Naive thymus-derived CD4-positive, alpha-beta T cell (primary cell): ENCODE measurements at regions not wholly inside any gene's neighbourhood (a gene's known extent, or its start where the extent isn't known, plus 50 kb on each side); places are given as distances from the start of the nearest gene placed in this dataset.

Experiments
- ATAC-seq: fragments of 150-1000 bp; cut with Tn5 transposase; 2 replicates; pipeline ENCODE4 v1.10.0; 2021; ENCODE audit warnings: mild to moderate bottlenecking, moderate library complexity
- CTCF ChIA-PET: fragments of 350-600 bp; sonication (Branson Sonifier 250); formaldehyde crosslinking; loops from one replicate; lab custom pipeline; 2021; ENCODE audit warnings: antibody characterized with exemption; lab: Charles Lee
- POLR2A ChIA-PET: fragments of 350-600 bp; sonication (Branson Sonifier 250); formaldehyde crosslinking; loops from one replicate; lab custom pipeline; 2021; ENCODE audit warnings: antibody characterized with exemption, inconsistent platforms; lab: Charles Lee
- DNase-seq, 9 donors: peaks; one replicate each; pipeline versions ENCODE4 v3.0.0 to v3.0.0-alpha.2; 2020 to 2022; ENCODE audit warnings: mixed read lengths in 1 of 9
- H3K27ac ChIP-seq: one replicate; pipeline ENCODE4 v1.7.0; 2013; ENCODE audit warnings: mild to moderate bottlenecking, low read depth, low read length, moderate library complexity
- H3K27me3 ChIP-seq, 2 donors: one replicate each; pipeline ENCODE4 v1.7.0; 2013; ENCODE audit warnings: low read length in 2 of 2, mild to moderate bottlenecking in 2 of 2, moderate library complexity in 2 of 2; ENCODE audit not compliant: control insufficient read depth in 2 of 2, insufficient read depth in 2 of 2
- H3K36me3 ChIP-seq, 3 experiments: 1 replicate in 2 of 3; 2 replicates in 1 of 3; pipeline ENCODE4 v1.7.0; 2013; ENCODE audit warnings: low read length in 3 of 3, mild to moderate bottlenecking in 3 of 3, moderate library complexity in 1 of 3; ENCODE audit not compliant: insufficient read depth in 3 of 3, control insufficient read depth in 2 of 3
- H3K4me1 ChIP-seq, 2 donors: one replicate each; pipeline ENCODE4 v1.7.0; 2013; ENCODE audit warnings: low read length in 2 of 2, mild to moderate bottlenecking in 2 of 2, moderate library complexity in 1 of 2; ENCODE audit not compliant: control insufficient read depth in 2 of 2, insufficient read depth in 2 of 2
- H3K4me3 ChIP-seq: 2 replicates; pipeline ENCODE4 v1.7.0; 2013; ENCODE audit warnings: mild to moderate bottlenecking, low read length
- H3K9me3 ChIP-seq, 3 experiments: 1 replicate in 2 of 3; 2 replicates in 1 of 3; pipeline ENCODE4 v1.7.0; 2013; ENCODE audit warnings: low read length in 3 of 3; ENCODE audit not compliant: control insufficient read depth in 2 of 3
- H3K27ac Mint-ChIP-seq, 9 donors: one replicate each; pipeline ENCODE4 v1.8.0; 2020 to 2022; ENCODE audit warnings: mixed read lengths in 9 of 9, mild to moderate bottlenecking in 8 of 9, moderate library complexity in 5 of 9, inconsistent platforms in 2 of 9
- H3K27me3 Mint-ChIP-seq, 5 donors: one replicate each; pipeline ENCODE4 v1.8.0; 2021 to 2022; ENCODE audit warnings: mixed read lengths in 5 of 5, mild to moderate bottlenecking in 1 of 5
- H3K36me3 Mint-ChIP-seq, 5 donors: one replicate each; pipeline ENCODE4 v1.8.0; 2020 to 2022; ENCODE audit warnings: mixed read lengths in 5 of 5, mild to moderate bottlenecking in 3 of 5, inconsistent platforms in 1 of 5
- H3K4me1 Mint-ChIP-seq, 7 donors: one replicate each; pipeline ENCODE4 v1.8.0; 2020 to 2022; ENCODE audit warnings: mixed read lengths in 7 of 7, mild to moderate bottlenecking in 3 of 7, inconsistent platforms in 1 of 7
- H3K4me3 Mint-ChIP-seq, 10 donors: one replicate each; pipeline ENCODE4 v1.8.0; 2020 to 2022; ENCODE audit warnings: mild to moderate bottlenecking in 10 of 10, mixed read lengths in 10 of 10, moderate library complexity in 6 of 10, inconsistent platforms in 2 of 10
- H3K9me3 Mint-ChIP-seq, 11 donors: one replicate each; pipeline ENCODE4 v1.8.0; 2020 to 2022; ENCODE audit warnings: mixed read lengths in 11 of 11, mild to moderate bottlenecking in 4 of 11, inconsistent platforms in 1 of 11, moderate library complexity in 1 of 11
- intact Hi-C, 2 donors: fragments of 100-400 bp; cut with micrococcal nuclease; formaldehyde crosslinking; loops; one replicate each; pipeline ENCODE4 v1.15.1; 2023

GRCh38 chr14:38012056-38012455 lies 195.6 kb upstream of the SSTR1 start:
- Mint-ChIP-seq H3K36me3 (peaks cover 0 to 24% (median 7%) of the 10 kb centered on the region in 5 donors), H3K4me1 (peaks cover 0 to 4% (median 0%) of the 10 kb centered on the region in 7 donors), H3K27me3 (no peaks in the 10 kb centered on the region), H3K9me3 (peaks cover 0 to 48% (median 21%) of the 10 kb centered on the region in 11 donors), H3K4me3 (no peak overlapping the region), H3K27ac (no peak overlapping the region)
- no peak overlapping the region for H3K27ac ChIP-seq
- CTCF ChIA-PET, result no interaction called here
- no peaks in the 10 kb centered on the region for H3K36me3 ChIP-seq
- no peaks in the 10 kb centered on the region for H3K27me3 ChIP-seq
- peaks cover 0 to 14% (median 5%) of the 10 kb centered on the region in 3 experiments for H3K9me3 ChIP-seq
- POLR2A ChIA-PET, result no interaction called here
- no peaks in the 10 kb centered on the region for H3K4me1 ChIP-seq
- intact Hi-C loops, result no loop called here
- DNase-seq (no peak), ATAC-seq (no peak)
- no peak overlapping the region for H3K4me3 ChIP-seq

DNA sequence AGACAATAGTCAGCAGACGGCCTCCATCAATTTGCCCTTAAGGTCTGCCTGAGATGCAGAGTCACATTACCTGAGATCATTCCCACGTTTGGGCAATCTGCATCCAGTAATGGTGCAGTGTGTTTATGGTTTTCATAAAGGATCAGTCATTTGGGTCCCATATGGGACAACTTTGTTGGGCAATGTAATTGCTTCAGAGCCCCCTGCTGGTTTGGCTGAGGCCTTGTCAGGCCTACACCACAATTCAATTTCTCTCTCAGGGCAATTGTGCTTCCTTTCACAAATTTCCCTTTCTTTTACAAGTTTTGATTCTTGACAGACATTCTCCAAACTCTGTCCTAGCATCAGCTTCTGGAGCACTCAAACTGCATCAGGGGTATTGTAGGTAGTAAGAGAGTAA lies 191.2 kb upstream of the SSTR1 start:
- Mint-ChIP-seq H3K27me3 (no peaks in the 10 kb centered on the region), H3K36me3 (peaks cover 0 to 19% (median 3%) of the 10 kb centered on the region in 5 donors), H3K4me3 (no peak overlapping the region), H3K4me1 (peaks cover 0 to 4% (median 0%) of the 10 kb centered on the region in 7 donors), H3K27ac (no peak overlapping the region), H3K9me3 (peaks cover 0 to 29% (median 12%) of the 10 kb centered on the region in 11 donors)
- H3K36me3 ChIP-seq, result no peaks in the 10 kb centered on the region
- no peaks in the 10 kb centered on the region for H3K4me1 ChIP-seq
- POLR2A ChIA-PET, result no interaction called here
- intact Hi-C loops, result no loop called here
- no peak overlapping the region for H3K4me3 ChIP-seq
- no peak for ATAC-seq
- no peaks in the 10 kb centered on the region for H3K27me3 ChIP-seq
- H3K9me3 ChIP-seq, result peaks cover 0 to 13% (median 3%) of the 10 kb centered on the region in 3 experiments
- CTCF ChIA-PET, result no interaction called here
- no peak for DNase-seq
- no peak overlapping the region for H3K27ac ChIP-seq

DNA sequence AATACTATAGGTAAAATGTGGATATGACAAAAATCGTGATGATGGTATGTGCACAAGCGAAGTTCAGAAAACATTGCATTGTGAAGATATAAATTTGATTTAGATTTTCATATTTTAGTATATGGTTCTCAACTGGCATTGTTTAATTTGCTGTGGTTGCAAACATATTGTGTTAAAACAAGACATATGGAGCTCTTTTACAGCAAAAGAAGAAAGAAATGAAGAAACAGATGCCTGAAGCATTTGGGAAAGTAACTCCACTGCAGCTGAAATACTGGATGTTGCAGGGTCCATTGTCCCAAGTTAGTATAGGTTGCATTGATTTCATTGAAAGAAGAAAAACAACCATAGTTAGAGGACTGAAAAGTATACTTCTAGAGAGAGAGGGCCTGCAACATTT lies 185.8 kb upstream of the SSTR1 start:
- Mint-ChIP-seq H3K36me3 (peaks cover 0 to 18% (median 11%) of the 10 kb centered on the region in 5 donors), H3K9me3 (peaks cover 6 to 35% (median 20%) of the 10 kb centered on the region in 11 donors)
- CTCF ChIA-PET, result interaction anchor here (0.9 kb wide), 1 partner anchor 28 kb away, joined by 3 read pairs; no protein-coding TSS in a partner anchor

GRCh38 chr14:38022775-38023174 lies 184.9 kb upstream of the SSTR1 start:
- H3K27ac ChIP-seq, result no peak overlapping the region
- H3K9me3 Mint-ChIP-seq, result peaks cover 6 to 35% (median 20%) of the 10 kb centered on the region in 11 donors
- H3K4me3 ChIP-seq, result no peak overlapping the region
- intact Hi-C loops, result no loop called here
- ATAC-seq (no peak), DNase-seq (no peak)
- no peak overlapping the region for H3K27ac Mint-ChIP-seq
- ChIA-PET POLR2A (no interaction called here), CTCF (no interaction called here)
- H3K36me3 Mint-ChIP-seq, result peaks cover 0 to 18% (median 11%) of the 10 kb centered on the region in 5 donors
- peaks cover 0 to 12% (median 0%) of the 10 kb centered on the region in 3 experiments for H3K9me3 ChIP-seq
- no peak overlapping the region for H3K4me3 Mint-ChIP-seq
- H3K27me3 ChIP-seq, result no peaks in the 10 kb centered on the region
- H3K36me3 ChIP-seq, result no peaks in the 10 kb centered on the region
- H3K4me1 Mint-ChIP-seq, result peaks cover 0 to 4% (median 0%) of the 10 kb centered on the region in 7 donors
- H3K4me1 ChIP-seq, result no peaks in the 10 kb centered on the region
- no peaks in the 10 kb centered on the region for H3K27me3 Mint-ChIP-seq

More for the DNA sequence above, 185.8 kb upstream of the SSTR1 start:
- H3K27me3 ChIP-seq, result no peaks in the 10 kb centered on the region
- POLR2A ChIA-PET, result no interaction called here
- ATAC-seq (no peak), DNase-seq (no peak)
- no peak overlapping the region for H3K27ac ChIP-seq
- no peaks in the 10 kb centered on the region for H3K27me3 Mint-ChIP-seq
- H3K9me3 ChIP-seq, result peaks cover 0 to 12% (median 0%) of the 10 kb centered on the region in 3 experiments
- H3K4me3 ChIP-seq, result no peak overlapping the region
- H3K36me3 ChIP-seq, result no peaks in the 10 kb centered on the region
- peaks cover 0 to 4% (median 0%) of the 10 kb centered on the region in 7 donors for H3K4me1 Mint-ChIP-seq
- no peak overlapping the region for H3K4me3 Mint-ChIP-seq
- no peaks in the 10 kb centered on the region for H3K4me1 ChIP-seq
- no peak overlapping the region for H3K27ac Mint-ChIP-seq
- intact Hi-C loops, result no loop called here

- H3K27me3 ChIP-seq, result no peaks in the 10 kb centered on the region
- intact Hi-C loops, result loop anchor here in 1 of 2 donors (2.0 kb wide), 1 partner anchor 15 kb away; no protein-coding TSS in a partner anchor
- Mint-ChIP-seq H3K27ac (no peak overlapping the region), H3K4me3 (no peak overlapping the region), H3K27me3 (no peaks in the 10 kb centered on the region), H3K36me3 (peaks cover 0 to 7% (median 3%) of the 10 kb centered on the region in 5 donors), H3K9me3 (peaks cover 0 to 6% (median 0%) of the 10 kb centered on the region in 11 donors), H3K4me1 (peaks cover 0 to 40% (median 18%) of the 10 kb centered on the region in 7 donors)
- ChIA-PET CTCF (no interaction called here), POLR2A (no interaction called here)
- ATAC-seq, result no peak
- no peak for DNase-seq
- no peak overlapping the region for H3K4me3 ChIP-seq
- H3K9me3 ChIP-seq, result no peaks in the 10 kb centered on the region
- no peaks in the 10 kb centered on the region for H3K4me1 ChIP-seq
- H3K27ac ChIP-seq, result no peak overlapping the region
- no peaks in the 10 kb centered on the region for H3K36me3 ChIP-seq
Observed at GRCh38 chr14:38038171-38038570, 169.5 kb upstream of the SSTR1 start.

GRCh38 chr14:38038986-38039385 lies 168.7 kb upstream of the SSTR1 start:
- Histone ChIP-seq H3K4me3 (no peak overlapping the region), H3K27me3 (no peaks in the 10 kb centered on the region), H3K27ac (no peak overlapping the region), H3K4me1 (no peaks in the 10 kb centered on the region), H3K9me3 (no peaks in the 10 kb centered on the region), H3K36me3 (no peaks in the 10 kb centered on the region)
- CTCF ChIA-PET, result no interaction called here
- POLR2A ChIA-PET, result no interaction called here
- Mint-ChIP-seq H3K9me3 (peaks cover 0 to 4% (median 0%) of the 10 kb centered on the region in 11 donors), H3K4me1 (peaks cover 0 to 37% (median 15%) of the 10 kb centered on the region in 7 donors), H3K4me3 (no peak overlapping the region), H3K27ac (no peak overlapping the region), H3K36me3 (peaks cover 0 to 5% (median 3%) of the 10 kb centered on the region in 5 donors), H3K27me3 (no peaks in the 10 kb centered on the region)
- ATAC-seq (no peak), DNase-seq (no peak)
- intact Hi-C loops, result loop anchor here in 1 of 2 donors (2.0 kb wide), 1 partner anchor 14 kb away; no protein-coding TSS in a partner anchor

DNA sequence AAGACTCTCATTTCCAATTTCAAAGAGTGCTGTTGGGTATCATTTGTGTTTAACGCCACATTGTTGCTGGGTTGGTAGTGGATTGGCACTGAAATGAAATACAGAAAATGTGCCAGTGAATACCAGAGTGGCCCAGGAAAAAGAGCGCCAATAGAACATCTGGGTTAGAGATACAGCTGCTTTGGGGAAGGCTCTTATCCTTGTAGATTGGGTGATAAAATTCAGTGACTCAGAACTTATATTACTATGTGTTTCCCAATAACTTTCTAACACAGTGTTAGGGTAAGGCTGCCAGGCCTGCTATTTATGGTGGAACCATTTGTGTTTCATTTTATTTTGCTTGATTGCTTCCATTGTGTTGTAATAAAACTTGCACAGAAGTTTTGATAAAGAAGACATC lies 168.2 kb upstream of the SSTR1 start:
- ATAC-seq, result no peak
- H3K4me1 Mint-ChIP-seq, result peaks cover 0 to 32% (median 10%) of the 10 kb centered on the region in 7 donors
- H3K4me3 ChIP-seq, result no peak overlapping the region
- DNase-seq, result no peak
- POLR2A ChIA-PET, result no interaction called here
- CTCF ChIA-PET, result no interaction called here
- H3K27ac Mint-ChIP-seq, result no peak overlapping the region
- no peaks in the 10 kb centered on the region for H3K27me3 ChIP-seq
- H3K36me3 ChIP-seq, result no peaks in the 10 kb centered on the region
- H3K36me3 Mint-ChIP-seq, result peaks cover 0 to 3% (median 0%) of the 10 kb centered on the region in 5 donors
- no peaks in the 10 kb centered on the region for H3K9me3 ChIP-seq
- H3K4me3 Mint-ChIP-seq, result no peak overlapping the region
- no peak overlapping the region for H3K27ac ChIP-seq
- intact Hi-C loops, result loop anchor here in 1 of 2 donors (2.0 kb wide), 1 partner anchor 13 kb away; no protein-coding TSS in a partner anchor
- H3K4me1 ChIP-seq, result no peaks in the 10 kb centered on the region
- H3K27me3 Mint-ChIP-seq, result no peaks in the 10 kb centered on the region
- H3K9me3 Mint-ChIP-seq, result no peaks in the 10 kb centered on the region
